COLO668 (cell line): ENCODE measurements at regions not wholly inside any gene's neighbourhood (a gene's known extent, or its start where the extent isn't known, plus 50 kb on each side); places are given as distances from the start of the nearest gene placed in this dataset.
"Not testable (repeated sequence)": the region's sequence is repeated elsewhere in the genome, so short reads cannot be mapped to it uniquely, and the experiment has no call there.

Source experiments
- DNase-seq: peaks from one replicate; lab custom pipeline; 2025; ENCODE audit not compliant: unreplicated experiment; lab: John Stamatoyannopoulos, UW

DNA sequence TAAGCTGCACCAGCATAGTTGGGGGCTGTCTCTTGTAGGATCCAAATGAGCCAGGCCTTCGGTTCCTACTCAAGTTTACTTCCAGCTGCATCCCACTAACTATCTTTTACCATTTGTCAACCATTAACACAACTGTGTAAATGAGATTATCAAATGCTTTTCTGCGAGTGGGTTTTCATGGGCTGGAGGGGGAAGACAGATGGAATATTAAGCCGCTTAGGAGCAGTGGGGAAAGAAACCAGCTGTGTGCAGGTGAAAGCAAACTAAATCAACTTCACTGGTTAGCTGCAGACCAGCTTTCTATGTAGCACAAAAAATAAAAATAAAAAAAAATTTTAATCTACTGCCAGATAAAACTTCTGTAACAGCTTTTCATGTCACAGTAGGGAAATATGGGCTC lies 100.8 kb upstream of the FOXN2 start:
- DNase-seq = no peak

DNA sequence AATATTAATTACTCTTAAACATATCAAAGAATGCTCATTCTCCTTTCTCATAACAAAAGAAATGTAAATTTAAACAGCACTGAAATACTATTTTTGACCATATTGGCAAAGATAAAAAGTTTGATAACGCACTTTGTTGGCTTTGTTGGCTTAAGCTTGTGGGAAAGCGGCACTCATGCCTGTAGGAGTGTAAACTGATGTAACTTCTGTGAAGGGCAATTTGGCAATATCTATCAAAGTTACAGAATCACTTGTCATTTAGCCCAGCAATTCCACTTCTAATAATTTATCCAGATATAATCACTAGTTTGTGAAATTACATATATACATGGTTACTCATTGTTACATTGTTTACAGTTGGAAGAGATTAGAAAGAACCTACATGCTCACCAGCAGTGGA lies 96.3 kb upstream of the FOXN2 start:
- DNase-seq = no peak

DNA sequence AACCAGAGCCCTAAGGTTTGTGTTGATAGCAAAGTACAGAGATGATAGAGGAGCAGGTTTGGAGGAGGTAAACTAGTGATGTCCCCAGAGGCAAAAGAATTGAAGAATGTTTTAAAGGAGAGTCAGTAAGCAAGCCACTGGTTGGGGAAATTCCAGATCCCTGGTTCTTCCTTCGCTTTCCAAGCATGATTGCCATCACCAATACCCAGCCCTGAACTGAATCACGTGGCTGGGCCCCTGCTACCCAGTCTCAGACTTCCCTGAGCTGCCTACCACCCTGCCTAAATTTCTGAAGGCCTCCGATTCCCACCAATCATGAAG lies 95.3 kb upstream of the FOXN2 start:
- no peak for DNase-seq

DNA sequence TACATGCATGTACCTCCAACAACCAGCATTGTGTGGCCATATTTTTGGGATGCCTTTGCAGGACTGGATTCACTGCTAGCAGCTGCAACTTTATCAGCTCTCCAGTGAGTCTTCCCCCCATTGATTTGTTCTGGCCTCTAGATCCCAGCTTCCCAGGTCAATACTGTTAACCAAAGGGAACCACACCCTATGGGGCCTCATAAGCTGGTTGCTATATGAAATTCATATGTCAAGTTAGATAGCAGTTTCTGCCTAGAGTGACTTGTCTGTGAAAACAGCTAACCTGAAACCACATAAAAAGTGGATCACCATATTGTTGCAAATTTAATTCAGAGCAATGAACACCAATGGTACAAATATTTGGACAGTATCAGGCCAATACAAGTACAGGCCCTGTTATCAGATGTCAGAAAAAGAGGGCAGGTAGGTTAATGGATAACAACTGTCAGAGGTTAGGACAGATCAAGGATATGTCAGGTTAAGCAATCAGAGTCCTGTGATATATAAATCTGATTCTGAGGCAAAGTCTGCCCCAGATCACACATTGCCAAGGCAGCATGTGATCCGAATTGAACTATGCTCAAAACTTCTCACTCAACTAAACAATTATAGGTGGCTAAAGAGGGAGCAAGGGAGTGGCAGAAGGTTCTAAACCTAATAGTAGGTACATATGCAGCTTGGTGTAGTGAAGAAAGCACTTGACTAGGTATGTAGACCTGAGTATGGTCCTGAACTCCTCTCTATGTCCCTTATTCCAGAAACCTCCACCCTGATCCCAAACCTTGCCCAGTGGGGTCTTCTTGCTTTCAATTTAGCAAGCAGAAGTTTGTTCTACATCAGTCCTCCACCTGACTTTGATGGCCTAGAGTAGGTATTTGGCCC lies 94.7 kb upstream of the FOXN2 start:
- DNase-seq = no peak

DNA sequence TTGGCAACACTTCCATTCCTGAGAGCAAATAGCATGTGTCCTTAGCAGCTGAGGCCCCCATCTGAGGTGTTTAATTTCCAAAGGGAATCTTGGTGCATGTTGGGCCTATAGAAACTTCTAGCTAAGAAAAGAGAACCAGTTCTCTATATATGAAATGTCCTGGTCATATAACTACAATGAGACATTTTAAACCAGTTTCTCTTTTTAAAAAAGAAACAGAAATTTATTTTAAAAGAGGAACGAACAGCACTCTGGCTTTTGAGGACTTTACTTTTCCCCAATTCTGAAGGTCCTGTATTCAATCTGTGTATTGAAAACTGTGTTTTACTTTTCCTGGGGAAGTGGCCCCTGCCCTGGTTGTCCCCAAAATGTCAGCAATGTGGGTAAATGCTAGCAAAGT lies 94.0 kb upstream of the FOXN2 start:
- no peak for DNase-seq

DNA sequence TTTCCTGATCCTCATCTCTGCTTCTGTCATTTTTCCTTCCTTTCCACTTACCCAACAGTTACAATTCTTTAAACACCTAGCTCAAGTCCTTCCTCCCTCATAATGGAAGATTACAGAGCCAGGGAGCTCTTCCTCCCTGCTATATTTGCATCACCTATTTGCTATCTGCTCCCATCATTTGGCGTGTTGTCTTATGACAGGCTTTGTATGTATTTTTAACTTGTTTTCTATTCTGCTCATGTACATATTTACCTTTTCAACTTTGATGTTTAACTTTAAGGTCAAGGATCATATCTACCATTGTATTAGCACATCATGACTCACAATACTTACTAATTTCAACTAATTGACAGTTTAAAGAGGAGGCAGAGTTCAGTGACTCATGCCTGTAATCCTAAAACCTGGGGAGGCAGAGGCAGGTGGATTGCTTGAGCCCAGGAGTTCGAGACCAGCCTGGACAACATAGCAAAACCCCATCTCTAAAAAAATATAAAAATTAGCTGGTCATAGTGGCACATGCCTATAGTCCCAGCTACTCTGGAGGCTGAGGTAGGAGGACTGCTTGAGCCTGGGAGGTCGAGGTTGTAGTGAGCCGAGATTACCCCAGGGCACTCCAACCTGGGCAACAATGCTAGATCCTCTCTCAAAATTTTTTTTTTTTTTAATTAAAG lies 92.5 kb upstream of the FOXN2 start:
- no peak for DNase-seq

DNA sequence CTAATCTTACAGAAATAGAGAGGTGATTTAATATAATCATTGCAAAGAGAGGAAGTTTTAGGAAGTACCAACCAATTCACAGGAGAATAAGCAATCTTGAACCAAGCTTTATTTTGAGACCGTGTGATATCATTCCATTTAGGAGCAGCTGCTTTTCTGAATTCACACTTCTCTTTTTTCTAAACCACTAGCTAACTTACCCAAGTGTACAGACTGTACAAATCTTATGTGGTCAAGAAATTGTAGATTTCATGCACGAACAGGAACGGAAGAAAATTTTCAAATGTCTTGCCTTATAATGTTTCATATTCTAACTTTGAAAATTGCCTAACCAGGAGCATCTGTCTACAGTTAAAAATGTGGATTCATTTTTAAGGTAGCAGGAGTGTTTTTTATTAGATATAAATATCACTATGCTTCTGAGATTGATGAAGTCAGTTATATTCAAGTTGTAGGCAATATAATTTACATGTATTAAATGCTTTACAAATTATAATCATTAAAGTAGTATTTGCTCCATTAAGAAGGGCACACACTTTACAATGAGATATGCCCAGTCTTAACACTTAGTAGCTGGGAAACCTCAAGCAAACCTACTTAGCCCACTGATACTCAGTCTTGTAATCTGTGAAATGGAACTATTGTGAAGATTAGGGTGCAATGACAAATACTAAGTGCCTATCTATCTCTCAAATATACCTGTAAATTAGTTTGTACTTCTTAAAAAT lies 86.7 kb upstream of the FOXN2 start:
- DNase-seq = no peak

DNA sequence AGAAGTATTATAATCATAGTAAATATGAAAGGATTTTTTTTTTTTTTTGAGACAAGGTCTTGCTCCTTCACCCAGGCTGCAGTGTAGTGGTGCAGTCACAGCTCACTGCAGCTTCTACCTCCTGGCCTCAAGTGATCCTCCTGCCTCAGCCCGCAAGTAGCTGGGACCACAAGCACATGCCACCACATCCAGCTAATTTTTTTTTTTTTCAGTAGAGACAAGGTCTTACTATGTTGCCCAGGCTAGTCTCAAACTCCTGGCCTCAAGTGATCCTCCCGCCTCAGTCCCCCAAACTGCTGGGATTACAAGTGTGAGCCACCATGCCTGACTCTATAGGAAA lies 86.2 kb upstream of the FOXN2 start:
- DNase-seq = no peak

DNA sequence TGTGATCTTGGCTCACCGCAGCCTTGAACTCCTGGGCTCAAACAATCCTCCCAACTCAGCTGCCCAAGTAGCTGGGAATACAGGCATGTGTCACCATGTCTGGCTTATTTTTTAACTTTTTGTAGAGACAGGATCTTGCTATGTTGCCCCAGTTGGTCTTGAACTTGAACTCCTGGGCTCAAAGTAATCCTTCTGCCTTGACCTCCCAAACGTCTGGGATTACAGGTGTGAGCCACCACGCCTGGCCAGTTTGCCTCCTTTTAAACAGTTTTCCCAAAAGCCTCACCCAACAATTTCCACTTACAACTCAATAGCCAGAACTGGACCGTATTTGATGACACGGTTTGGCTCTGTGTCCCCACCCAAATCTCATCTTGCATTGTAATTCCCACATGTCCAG lies 85.4 kb upstream of the FOXN2 start:
- DNase-seq = no peak

DNA sequence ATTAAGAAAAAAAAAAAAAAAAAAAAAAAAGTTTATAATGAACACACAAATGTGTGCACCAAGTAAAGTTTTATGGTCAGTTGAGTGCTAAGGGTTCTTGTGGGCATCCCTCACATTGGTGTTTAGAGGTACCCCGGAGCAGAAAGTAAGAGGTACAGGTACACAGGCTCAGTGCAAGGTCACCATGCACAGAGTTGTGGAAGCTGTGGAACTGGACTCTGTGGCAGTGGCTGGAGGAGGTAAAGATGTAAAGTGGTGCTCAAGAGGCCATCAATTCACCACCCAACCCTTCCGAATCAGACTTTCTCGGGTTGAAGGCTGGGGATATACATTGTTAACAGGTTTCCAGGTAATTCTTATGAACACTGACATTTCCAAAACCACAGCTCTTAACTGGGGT lies 83.6 kb upstream of the FOXN2 start:
- DNase-seq = no peak

DNA sequence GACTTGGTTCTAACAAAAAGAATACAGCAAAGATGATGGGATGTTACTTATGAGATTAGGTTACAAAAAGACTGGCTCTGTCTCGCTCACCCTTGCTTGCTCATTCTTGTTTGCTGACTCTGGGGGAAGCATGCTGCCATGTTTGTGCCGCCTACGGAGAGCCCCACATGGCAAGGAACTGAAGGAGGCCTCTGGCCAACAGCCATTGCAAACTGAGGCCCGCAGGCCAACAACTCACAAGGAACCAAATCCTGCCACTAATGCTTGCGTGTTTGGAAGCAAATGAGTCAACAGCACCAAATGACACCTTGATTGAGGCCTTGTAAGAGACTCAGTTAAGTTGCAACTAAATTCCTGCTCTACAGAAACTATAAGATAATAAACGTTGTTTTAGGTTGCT lies 82.1 kb upstream of the FOXN2 start:
- no peak for DNase-seq

DNA sequence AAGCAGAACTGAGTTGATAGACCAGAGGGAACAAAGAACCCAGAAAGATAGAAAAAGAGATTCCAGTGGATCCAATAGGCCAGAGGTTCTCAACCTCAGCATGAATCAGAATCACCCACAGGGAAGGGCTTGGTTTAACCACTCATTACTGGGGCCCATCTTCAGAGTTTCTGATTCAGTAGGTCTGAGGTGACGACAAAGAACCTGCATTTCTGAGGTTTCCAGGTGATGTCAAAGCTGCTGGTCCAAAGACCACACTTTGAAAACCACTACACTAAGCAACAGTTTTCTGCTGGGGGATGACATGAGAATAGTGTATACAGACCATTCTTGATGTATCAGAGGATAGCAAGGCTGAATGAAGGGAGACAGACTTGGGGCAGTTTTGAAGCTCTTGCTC lies 81.5 kb upstream of the FOXN2 start:
- DNase-seq = no peak

DNA sequence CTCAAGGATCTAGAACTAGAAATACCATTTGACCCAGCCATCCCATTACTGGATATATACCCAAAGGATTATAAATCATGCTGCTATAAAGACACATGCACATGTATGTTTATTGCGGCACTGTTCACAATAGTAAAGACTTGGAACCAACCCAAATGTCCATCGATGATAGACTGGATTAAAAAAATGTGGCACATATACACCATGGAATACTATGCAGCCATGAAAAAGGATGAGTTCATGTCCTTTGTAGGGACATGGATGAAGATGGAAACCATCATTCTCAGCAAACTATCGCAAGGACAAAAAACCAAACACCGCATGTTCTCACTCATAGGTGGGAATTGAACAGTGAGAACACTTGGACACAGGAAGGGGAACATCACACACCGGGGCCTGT lies 80.7 kb upstream of the FOXN2 start:
- DNase-seq = not testable (repeated sequence)

DNA sequence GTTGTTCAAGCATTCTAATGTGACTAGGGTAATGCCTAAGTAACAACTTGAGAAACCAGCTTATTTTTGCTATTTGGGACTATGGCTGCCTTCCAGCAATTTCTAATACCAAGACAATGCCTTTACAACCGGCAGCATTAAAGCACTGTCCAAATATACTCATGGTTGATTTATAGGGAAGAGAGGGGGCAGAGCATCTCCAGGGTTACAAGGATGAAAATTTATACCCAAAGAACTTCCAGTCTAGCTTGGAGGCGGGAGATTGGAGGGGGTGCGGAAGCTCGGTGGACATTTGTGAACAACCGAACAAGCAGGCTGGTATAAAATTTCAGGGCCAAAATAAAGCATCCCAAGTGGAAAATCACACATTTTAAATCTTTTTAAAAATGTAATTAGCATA lies 79.4 kb upstream of the FOXN2 start:
- DNase-seq = no peak

DNA sequence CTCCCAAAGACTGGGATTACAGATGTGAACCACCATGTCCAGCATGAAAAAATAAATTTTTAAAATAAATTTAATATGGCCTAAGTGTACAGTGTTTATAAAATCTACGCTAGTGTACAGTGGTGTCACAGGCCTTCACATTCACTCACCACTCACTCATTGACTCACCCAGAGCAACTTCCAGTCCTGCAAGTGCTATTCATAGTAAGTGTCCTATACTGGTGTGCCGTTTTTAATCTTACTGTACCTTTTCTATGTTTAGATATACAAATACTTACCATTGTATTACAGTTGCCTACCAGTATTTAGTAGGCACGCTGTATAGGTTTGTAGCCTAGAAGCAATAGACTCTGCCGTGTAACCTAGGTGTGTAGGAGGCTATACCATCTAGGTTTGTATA lies 76.1 kb upstream of the FOXN2 start:
- DNase-seq = no peak

DNA sequence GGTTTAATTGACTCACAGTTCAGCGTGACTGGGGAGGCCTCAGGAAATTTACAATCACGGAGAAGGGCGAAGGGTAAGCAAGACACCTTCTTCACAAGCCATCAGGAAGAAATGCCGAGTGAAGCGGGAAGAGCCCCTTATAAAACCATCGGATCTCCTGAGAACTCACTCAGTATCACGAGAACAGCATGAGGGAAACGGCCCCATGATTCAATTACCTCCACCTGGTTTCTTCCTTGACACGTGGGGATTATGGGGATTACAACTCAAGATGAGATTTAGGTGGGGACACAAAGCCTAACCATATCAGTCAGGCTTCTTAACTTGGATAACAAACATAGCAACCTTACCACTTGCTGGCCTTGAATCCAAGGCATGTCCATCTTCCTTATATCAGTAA lies 73.6 kb upstream of the FOXN2 start:
- DNase-seq = no peak

DNA sequence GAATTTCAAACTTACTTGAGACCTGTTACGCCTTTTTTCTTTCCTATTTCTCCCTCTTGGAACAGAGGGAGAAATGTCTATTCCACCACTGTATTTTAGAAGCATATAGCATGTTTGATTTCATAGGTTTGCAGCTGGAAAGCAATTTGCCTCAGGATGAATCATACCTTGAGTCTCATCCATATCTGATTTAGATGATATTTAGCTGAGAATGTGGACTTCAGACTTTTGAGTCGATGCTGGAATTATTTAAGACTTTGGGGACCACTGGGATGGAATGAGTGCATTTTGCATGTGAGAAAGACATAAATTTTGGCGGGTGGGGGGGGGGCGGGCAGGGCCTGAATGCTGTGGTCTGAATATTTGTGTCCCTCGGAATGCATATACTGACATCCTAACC lies 67.3 kb upstream of the FOXN2 start:
- no peak for DNase-seq

DNA sequence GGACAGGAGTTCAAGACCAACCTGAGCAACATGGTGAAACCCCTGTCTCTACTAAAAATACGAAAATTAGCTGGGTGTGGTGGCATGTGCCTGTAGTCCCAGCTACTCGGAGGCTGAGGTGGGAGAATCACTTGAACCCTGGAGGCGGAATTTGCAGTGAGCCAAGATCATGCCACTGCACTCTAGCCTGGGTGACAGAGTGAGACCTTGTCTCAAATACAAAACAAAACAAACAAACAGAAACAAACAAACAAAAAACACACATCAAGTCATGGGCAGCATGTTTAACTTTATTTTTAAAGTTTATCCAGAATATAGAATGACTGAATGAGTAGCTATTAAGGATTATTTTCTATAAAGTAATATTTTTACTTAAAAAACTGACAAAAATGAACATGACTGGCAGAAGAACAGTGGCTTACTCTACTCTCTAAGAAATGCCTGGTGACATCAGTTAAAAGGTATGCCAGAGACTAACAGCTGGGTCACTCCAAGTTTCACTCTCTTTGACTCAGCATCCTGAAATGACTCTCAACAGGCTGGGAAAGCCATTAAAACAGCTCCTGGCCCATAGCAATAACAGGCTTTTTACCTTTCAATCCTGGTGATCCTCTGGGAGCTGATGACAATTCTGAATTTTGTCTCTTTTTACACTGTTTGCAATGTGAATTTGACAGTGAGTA lies 66.1 kb upstream of the FOXN2 start:
- DNase-seq = no peak

DNA sequence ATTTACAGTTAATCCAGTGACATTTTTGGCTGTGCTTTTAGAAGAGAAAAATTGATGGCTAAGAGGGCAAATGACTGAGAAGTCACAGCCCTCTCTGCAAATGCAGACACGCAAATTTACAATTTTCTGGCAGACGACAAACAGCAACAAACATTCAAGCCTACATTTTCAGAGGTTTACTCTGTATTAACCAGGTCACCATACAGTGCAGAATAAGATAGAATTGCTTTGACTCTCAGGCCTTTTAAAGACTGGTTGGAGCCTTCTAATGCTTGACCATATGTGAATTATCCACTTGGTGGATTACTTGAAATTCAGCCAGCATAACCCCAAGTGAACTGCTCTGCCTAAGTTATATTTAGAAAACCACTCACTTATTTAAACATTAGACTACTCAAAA lies 65.5 kb upstream of the FOXN2 start:
- no peak for DNase-seq

DNA sequence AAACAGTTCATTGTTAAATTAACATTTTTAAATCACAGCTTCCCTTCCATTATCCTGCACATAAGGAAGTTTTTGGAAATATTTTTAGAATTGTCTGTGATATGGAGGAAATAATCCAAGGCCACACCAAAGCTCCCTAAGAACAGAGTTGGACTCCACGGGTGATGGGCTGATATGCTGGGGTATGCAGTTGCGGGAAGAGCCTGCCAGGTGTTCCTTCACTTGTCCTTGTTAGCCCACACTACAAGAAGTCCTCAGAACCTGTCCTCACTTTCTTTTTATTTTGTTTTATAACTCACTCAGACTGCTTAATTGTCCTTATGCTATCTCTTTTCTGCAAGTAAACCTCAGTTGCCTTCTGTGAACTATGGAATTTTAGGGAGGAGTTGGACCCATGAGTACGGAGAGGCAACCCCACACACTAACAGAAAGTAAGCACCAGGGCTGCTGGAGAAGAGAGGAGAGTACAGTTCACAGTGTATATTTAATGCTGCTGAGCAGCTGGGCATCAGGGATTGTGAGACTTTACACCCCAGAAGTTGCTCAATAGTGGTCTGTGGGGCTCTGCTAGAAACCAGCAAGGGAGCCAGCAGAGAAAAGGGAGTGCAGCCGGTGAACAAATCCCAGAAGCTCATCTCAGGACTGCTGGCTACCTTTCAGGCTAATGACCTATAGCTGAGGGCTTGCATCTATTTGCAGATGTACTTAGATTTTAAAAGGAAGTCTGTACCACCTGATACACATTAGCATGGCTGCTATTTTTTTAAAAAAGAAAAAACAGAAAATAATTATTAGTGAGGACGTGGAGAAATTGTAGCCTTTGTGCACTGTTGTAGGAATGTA lies 64.6 kb upstream of the FOXN2 start:
- no peak for DNase-seq

DNA sequence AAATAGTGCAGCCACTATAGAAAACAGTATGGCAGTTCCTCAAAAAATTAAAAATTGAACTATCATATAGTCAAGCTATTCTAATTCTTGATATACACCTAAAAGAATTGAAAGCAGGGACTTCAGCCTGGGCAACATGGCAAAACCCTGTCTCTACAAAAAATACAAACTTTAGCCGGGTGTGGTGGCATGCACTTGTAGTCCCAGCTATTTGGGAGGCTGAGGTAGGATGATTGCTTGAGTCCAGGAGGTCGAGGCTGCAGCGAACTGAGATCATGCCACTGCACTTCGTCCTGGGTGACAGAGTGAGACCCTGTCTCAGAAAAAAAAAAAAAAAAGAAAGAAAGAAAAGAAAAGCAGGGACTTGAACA lies 64.0 kb upstream of the FOXN2 start:
- DNase-seq = no peak
